Epithelial cell of proximal tubule (primary cell): ENCODE measurements at regions not wholly inside any gene's neighbourhood (a gene's known extent, or its start where the extent isn't known, plus 50 kb on each side); places are given as distances from the start of the nearest gene placed in this dataset.

Experiments used
- DNase-seq: peaks from one replicate; pipeline ENCODE4 v3.0.0-alpha.2; 2011; ENCODE audit warnings: low read depth
- H3K4me3 ChIP-seq: 2 replicates; pipeline ENCODE4 v1.5.1; 2011; ENCODE audit warnings: low read depth, mild to moderate bottlenecking, low read length
- TF ChIP-seq, protein P1 (sequence below): conservative IDR thresholded peaks from 2 replicates; pipeline ENCODE4 v1.5.1; 2012; ENCODE audit warnings: low read depth, mild to moderate bottlenecking, low read length

DNA sequence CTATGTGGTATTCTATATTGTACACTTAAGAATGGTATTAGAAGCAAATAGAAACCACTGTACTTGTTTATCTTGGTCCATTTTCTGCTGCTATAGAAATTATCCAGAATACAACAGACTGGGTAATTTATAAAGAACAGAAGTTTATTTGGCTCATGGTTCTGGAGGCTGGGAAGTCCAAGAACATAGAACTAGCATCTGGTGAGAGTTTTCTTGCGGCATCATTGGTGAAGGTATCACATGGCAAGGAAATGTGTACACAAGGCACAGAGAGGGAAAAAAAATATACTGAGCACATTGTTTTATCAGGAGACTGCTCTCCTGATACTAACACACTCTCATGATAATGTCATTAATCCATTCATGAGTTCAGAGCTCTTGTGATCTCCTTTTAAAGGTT lies 130.3 kb upstream of the STXBP6 start:
- DNase-seq, result no peak
- TF ChIP-seq, protein P1, sequence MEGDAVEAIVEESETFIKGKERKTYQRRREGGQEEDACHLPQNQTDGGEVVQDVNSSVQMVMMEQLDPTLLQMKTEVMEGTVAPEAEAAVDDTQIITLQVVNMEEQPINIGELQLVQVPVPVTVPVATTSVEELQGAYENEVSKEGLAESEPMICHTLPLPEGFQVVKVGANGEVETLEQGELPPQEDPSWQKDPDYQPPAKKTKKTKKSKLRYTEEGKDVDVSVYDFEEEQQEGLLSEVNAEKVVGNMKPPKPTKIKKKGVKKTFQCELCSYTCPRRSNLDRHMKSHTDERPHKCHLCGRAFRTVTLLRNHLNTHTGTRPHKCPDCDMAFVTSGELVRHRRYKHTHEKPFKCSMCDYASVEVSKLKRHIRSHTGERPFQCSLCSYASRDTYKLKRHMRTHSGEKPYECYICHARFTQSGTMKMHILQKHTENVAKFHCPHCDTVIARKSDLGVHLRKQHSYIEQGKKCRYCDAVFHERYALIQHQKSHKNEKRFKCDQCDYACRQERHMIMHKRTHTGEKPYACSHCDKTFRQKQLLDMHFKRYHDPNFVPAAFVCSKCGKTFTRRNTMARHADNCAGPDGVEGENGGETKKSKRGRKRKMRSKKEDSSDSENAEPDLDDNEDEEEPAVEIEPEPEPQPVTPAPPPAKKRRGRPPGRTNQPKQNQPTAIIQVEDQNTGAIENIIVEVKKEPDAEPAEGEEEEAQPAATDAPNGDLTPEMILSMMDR, result no peak
- H3K4me3 ChIP-seq, result no peak overlapping the region

DNA sequence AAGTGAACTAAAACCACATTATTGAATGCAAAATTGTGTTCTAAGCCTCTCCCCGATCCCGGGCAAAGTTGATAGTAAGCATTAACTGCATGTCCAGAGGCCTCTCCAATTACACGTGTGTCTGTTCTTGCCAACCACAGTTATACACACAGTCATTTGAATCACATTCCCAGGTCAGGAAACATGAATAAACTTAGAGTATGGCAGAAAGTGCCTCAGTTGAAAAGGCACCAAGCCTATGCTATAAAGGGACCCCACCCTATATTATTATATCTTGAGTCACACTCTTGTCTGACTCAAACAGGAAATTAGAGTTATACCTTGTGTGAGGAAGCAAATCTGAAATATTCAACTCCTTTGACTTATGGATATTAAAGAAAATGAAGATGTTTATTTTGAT lies 128.3 kb upstream of the STXBP6 start:
- TF ChIP-seq, protein P1, result no peak
- H3K4me3 ChIP-seq, result no peak overlapping the region
- DNase-seq, result no peak

DNA sequence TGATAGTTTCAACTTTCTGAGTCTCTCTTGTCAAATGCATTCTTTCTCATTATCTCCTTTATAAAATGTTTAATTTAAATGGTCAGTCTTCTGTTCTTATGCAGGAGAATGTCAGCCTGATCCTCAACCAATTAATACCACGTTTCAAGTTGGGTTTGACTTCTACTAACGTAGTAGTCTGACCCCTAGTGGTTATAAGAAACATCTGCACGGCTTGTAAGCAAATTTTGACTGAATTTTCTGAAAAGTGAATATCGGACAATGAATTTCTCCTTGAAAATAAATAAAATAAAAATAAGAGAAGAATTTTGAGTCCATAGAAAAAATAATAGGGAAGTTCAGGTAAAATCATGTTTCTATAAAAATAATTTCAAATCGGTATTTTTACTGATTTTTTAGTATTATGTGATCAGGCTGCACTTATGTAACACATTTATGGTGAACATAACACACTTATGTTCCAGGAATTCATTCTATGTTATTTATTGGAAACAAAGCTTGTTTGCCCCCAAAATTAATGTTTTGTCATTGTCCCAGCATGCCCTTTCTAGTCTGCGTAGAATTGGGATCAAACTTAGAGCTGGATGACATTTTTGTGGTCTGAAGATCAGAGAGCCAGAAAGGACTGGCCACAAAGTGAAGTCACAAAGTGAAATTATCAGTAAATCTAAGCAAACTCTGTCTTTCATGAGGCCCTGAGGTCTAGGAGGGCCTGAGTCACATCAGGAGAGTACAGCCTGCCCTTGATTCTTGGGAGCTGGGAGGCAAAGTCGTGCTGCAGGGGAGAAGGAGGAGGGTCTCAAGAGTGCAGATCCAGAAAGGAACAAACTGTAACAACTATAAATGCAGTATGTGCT lies 101.2 kb upstream of the STXBP6 start:
- DNase-seq, result no peak
- no peak overlapping the region for H3K4me3 ChIP-seq
- TF ChIP-seq, protein P1, result peak; percentile 78

DNA sequence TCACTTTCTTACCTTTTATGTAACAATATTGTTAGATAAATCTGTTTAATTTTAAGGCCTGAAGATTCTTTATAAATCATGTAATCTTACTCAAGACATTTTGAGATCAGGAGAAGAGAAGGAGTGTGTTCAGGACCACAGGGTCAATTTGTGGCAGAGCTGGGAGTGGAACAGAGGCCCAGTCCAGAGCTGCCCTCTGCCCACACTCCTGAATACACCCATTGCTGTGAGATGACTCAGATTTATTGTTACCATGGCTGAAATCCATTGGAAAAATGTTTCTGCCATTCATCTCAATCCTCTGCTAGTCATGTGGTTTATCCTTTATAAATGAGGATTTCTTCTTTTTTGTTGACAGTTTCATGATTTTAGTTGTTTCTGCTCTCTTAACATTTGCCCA lies 100.5 kb upstream of the STXBP6 start:
- H3K4me3 ChIP-seq, result no peak overlapping the region
- DNase-seq, result no peak
- TF ChIP-seq, protein P1, result no peak

DNA sequence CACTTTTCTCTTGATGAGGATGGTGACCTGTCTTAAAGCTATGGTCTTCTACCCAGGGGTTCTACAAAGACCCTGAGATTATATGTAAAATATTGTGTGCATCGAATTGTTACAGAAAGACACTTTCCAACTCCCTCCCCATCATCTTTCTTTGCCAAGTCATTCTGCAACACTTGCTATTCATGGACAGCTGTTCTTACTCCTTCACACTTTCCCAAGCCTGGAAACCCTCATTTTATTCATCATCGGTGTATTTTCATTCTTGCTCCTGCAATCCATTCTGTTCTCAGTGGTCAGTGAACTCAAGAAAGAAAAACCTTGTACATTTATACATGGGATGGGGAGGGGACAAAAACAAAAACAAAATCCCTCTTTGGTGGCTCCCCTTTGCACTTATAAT lies 90.5 kb upstream of the STXBP6 start:
- H3K4me3 ChIP-seq, result no peak overlapping the region
- TF ChIP-seq, protein P1, result no peak
- DNase-seq, result no peak

DNA sequence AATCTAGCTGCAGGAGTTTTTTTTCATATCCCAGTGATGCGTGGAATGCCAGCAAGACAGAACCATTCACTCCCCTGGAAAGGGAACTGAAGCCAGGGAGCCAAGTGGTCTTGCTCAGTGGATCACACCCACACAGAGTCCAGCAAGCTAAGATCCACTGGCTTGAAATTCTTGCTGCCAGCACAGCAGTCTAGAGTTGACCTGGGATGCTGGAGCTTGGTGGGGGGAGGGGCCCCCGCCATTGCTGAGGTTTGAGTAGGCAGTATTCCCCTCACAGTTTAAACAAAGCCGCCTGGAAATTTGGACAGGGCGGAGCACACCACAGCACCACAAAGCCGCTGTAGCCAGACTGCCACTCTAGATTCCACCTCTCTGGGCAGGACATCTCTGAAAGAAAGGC lies 86.9 kb upstream of the STXBP6 start:
- TF ChIP-seq, protein P1, result no peak
- H3K4me3 ChIP-seq, result no peak overlapping the region
- no peak for DNase-seq

DNA sequence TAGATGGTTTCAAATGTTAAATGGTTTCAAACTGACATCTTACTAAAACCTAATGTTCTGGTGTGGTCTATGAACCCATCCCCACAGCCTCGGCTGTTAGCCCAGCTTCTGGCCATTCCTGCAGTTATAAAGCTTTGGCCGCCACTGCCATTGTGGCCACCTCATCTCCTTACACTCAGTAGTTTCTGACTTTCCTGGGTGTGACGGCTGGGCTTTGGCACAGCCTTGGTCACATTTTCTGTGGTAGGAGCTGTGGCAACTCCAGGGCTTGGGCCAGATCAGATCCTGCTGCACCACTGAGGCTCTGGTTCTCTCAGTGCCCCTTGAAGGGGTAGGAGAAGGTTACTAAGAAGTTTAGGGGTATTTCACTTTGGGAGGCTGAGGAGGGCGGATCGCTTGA lies 84.2 kb upstream of the STXBP6 start:
- no peak for DNase-seq

More for the DNA sequence above, 84.2 kb upstream of the STXBP6 start:
- H3K4me3 ChIP-seq, result no peak overlapping the region
- TF ChIP-seq, protein P1, result no peak
